ENCODE measurements at regions not wholly inside any gene's neighbourhood (a gene's known extent, or its start where the extent isn't known, plus 50 kb on each side); places are given as distances from the start of the nearest gene placed in this dataset.

GRCh38 chrX:102860235-102860634, 76.8 kb upstream of the RAB40AL start:
- TF ChIP-seq CTCF (IDR thresholded peaks at IDR 0.05; ENCODE audit: insufficient read depth, low read length, poor library complexity, severe bottlenecking) (no peak), EZH2phosphoT487 (conservative IDR thresholded peaks at IDR 0.05; ENCODE audit: low read length) (no peak)
